GM11168 (cell line): ENCODE measurements at regions not wholly inside any gene's neighbourhood (a gene's known extent, or its start where the extent isn't known, plus 50 kb on each side); places are given as distances from the start of the nearest gene placed in this dataset.
"Not testable (repeated sequence)": the region's sequence is repeated elsewhere in the genome, so short reads cannot be mapped to it uniquely, and the experiment has no call there.

ENCODE experiments used
- in situ Hi-C: fragments of 300-500 bp; cut with MboI; formaldehyde crosslinking; loops from one replicate; pipeline ENCODE4 v1.12.0; 2022; ENCODE audit warnings: low sequenced_read_pairs; ENCODE audit not compliant: unreplicated experiment

- in situ Hi-C loops, result no loop called here
These were observed 95.5 kb upstream of the ZNF184 start for GRCh38 chr6:27568226-27568897.

- in situ Hi-C loops, result no loop called here
These were observed 93.2 kb upstream of the ZNF184 start for GRCh38 chr6:27565839-27566779.

- in situ Hi-C loops, result no loop called here
These were observed 89.1 kb upstream of the ZNF184 start for GRCh38 chr6:27562027-27562410.

- in situ Hi-C loops, result no loop called here
These were observed 85.3 kb upstream of the ZNF184 start for GRCh38 chr6:27558028-27558724.

GRCh38 chr6:27556406-27556805 is 83.5 kb upstream of the ZNF184 start:
- in situ Hi-C loops, result no loop called here

GRCh38 chr6:27553123-27553904 is 80.4 kb upstream of the ZNF184 start:
- in situ Hi-C loops, result no loop called here

- in situ Hi-C loops, result no loop called here
These were observed 78.7 kb upstream of the ZNF184 start for GRCh38 chr6:27551607-27552006.

GRCh38 chr6:27550692-27551091 is 77.8 kb upstream of the ZNF184 start:
- in situ Hi-C loops, result no loop called here

- in situ Hi-C loops, result not testable (repeated sequence)
These were observed 76.3 kb upstream of the ZNF184 start for GRCh38 chr6:27549241-27549598.

GRCh38 chr6:27547157-27548075 is 74.5 kb upstream of the ZNF184 start:
- in situ Hi-C loops, result no loop called here

GRCh38 chr6:27546522-27546921 is 73.6 kb upstream of the ZNF184 start:
- in situ Hi-C loops, result no loop called here

GRCh38 chr6:27545271-27546046 is 72.6 kb upstream of the ZNF184 start:
- in situ Hi-C loops, result no loop called here

- in situ Hi-C loops, result no loop called here
These were observed 71.8 kb upstream of the ZNF184 start for GRCh38 chr6:27544612-27545260.

- in situ Hi-C loops, result not testable (repeated sequence)
These were observed 71.2 kb upstream of the ZNF184 start for GRCh38 chr6:27544135-27544534.

GRCh38 chr6:27542485-27542884 is 69.6 kb upstream of the ZNF184 start:
- in situ Hi-C loops, result no loop called here

- in situ Hi-C loops, result no loop called here
These were observed 69.0 kb upstream of the ZNF184 start for GRCh38 chr6:27541933-27542297.

GRCh38 chr6:27541212-27541932 is 68.5 kb upstream of the ZNF184 start:
- in situ Hi-C loops, result no loop called here
